Peyer's patch (tissue), 4 donors: ENCODE measurements at regions not wholly inside any gene's neighbourhood (a gene's known extent, or its start where the extent isn't known, plus 50 kb on each side); places are given as distances from the start of the nearest gene placed in this dataset.

Source experiments
- POLR2A ChIP-seq, 2 donors: fragments of 450-650 bp; IDR thresholded peaks; one replicate each; pipeline ENCODE4 v1.5.1; 2017; ENCODE audit warnings: antibody characterized with exemption in 2 of 2, mild to moderate bottlenecking in 2 of 2, moderate library complexity in 2 of 2
- TF ChIP-seq, protein P1 (sequence below), 6 experiments: fragments of 450-650 bp in 4 of 6; fragments of 200-600 bp in 2 of 6; sonication (generic) in 1 of 6; IDR thresholded peaks; one replicate each; pipeline ENCODE4 v1.5.1; 2017 to 2019; ENCODE audit warnings: antibody characterized with exemption in 6 of 6, mild to moderate bottlenecking in 3 of 6, moderate library complexity in 1 of 6

DNA sequence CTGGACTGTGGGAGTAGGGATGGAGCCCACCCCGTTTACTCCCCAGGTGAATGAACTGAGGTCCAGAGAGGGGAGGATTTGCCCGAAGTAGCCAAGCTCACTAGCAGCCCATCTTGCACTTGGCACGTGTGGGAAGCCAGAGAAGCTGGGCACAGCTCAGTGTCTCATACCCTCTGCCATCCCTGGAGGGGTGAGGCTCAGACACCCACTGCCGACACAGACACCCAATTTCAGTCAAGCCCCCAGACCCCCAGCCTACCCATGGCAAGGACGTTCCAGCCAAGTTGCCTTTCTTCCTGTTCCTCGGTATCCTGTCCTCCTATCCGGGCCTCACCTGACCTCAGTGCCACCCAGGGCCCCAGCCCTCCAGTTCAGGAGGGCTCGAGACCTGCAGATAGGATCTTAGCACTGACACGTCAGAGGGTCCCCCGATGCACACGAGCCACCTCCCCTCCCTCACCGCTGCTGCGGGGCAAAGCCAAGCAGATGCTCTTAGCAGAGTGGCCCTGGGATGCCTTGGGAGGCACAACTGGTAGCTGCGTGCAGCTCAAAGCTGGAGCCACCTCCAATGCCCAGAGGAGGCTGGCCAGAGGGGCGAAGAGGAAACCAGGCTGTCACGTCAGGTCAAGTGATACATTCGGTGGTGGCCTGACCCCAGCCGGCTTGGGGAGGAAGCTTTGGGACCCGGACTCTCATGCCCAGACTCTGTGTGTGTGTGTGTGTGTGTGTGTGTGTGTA, 90.4 kb upstream of the TNRC6C start:
- TF ChIP-seq, protein P1, sequence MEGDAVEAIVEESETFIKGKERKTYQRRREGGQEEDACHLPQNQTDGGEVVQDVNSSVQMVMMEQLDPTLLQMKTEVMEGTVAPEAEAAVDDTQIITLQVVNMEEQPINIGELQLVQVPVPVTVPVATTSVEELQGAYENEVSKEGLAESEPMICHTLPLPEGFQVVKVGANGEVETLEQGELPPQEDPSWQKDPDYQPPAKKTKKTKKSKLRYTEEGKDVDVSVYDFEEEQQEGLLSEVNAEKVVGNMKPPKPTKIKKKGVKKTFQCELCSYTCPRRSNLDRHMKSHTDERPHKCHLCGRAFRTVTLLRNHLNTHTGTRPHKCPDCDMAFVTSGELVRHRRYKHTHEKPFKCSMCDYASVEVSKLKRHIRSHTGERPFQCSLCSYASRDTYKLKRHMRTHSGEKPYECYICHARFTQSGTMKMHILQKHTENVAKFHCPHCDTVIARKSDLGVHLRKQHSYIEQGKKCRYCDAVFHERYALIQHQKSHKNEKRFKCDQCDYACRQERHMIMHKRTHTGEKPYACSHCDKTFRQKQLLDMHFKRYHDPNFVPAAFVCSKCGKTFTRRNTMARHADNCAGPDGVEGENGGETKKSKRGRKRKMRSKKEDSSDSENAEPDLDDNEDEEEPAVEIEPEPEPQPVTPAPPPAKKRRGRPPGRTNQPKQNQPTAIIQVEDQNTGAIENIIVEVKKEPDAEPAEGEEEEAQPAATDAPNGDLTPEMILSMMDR (IDR thresholded peaks at IDR 0.05): no peak
- TF ChIP-seq POLR2A (IDR thresholded peaks at IDR 0.05): no peak
